ENCODE measurements at regions not wholly inside any gene's neighbourhood (a gene's known extent, or its start where the extent isn't known, plus 50 kb on each side); places are given as distances from the start of the nearest gene placed in this dataset.

- DNase-seq (ENCODE audit: low read depth): no peak
- TF ChIP-seq, protein P1, sequence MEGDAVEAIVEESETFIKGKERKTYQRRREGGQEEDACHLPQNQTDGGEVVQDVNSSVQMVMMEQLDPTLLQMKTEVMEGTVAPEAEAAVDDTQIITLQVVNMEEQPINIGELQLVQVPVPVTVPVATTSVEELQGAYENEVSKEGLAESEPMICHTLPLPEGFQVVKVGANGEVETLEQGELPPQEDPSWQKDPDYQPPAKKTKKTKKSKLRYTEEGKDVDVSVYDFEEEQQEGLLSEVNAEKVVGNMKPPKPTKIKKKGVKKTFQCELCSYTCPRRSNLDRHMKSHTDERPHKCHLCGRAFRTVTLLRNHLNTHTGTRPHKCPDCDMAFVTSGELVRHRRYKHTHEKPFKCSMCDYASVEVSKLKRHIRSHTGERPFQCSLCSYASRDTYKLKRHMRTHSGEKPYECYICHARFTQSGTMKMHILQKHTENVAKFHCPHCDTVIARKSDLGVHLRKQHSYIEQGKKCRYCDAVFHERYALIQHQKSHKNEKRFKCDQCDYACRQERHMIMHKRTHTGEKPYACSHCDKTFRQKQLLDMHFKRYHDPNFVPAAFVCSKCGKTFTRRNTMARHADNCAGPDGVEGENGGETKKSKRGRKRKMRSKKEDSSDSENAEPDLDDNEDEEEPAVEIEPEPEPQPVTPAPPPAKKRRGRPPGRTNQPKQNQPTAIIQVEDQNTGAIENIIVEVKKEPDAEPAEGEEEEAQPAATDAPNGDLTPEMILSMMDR (IDR thresholded peaks at IDR 0.05; ENCODE audit: low read length, missing control alignments): no peak
- H3K4me3 ChIP-seq (replicated peaks; ENCODE audit: low read depth, low read length): no peak overlapping the region
These were observed 101.7 kb upstream of the IFNE start for GRCh38 chr9:21583628-21584377.

DNA sequence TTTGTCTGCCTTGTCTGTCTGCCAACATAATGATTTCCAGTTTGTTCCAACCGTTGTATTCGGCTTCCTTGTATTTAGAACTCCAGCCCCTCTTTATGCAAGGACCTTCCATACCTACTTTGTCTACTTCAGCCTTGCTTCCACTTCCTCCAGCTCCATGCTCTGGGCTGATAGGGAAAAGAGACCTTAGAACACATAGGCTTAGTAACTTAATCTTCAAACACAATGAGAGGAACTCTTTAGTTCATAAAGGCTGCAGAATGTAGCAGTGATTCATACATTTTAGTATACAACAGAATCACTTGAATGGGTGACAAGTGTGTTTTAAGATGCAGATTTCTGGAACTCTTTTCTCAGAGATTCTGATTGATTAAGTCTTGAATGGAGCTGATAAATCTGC is 102.8 kb upstream of the IFNE start:
- TF ChIP-seq, protein P1 (IDR thresholded peaks at IDR 0.05; ENCODE audit: low read length, missing control alignments): no peak
- no peak for DNase-seq (ENCODE audit: low read depth)
- no peak overlapping the region for H3K4me3 ChIP-seq (replicated peaks; ENCODE audit: low read depth, low read length)

- no peak overlapping the region for H3K4me3 ChIP-seq (replicated peaks; ENCODE audit: low read depth, low read length)
- DNase-seq (ENCODE audit: low read depth): peak; percentile 50
- TF ChIP-seq, protein P1 (IDR thresholded peaks at IDR 0.05; ENCODE audit: low read length, missing control alignments): peak; percentile 49
These were observed 103.9 kb upstream of the IFNE start for GRCh38 chr9:21585756-21586752.

- no peak for DNase-seq (ENCODE audit: low read depth)
- TF ChIP-seq, protein P1 (IDR thresholded peaks at IDR 0.05; ENCODE audit: low read length, missing control alignments): no peak
- H3K4me3 ChIP-seq (replicated peaks; ENCODE audit: low read depth, low read length): no peak overlapping the region
These were observed 107.4 kb upstream of the IFNE start for GRCh38 chr9:21589344-21590056.

GRCh38 chr9:21590058-21590996 is 108.2 kb upstream of the IFNE start:
- no peak for DNase-seq (ENCODE audit: low read depth)
- H3K4me3 ChIP-seq (replicated peaks; ENCODE audit: low read depth, low read length): no peak overlapping the region
- TF ChIP-seq, protein P1 (IDR thresholded peaks at IDR 0.05; ENCODE audit: low read length, missing control alignments): no peak
